OCI-LY3 (cell line): ENCODE measurements at regions not wholly inside any gene's neighbourhood (a gene's known extent, or its start where the extent isn't known, plus 50 kb on each side); places are given as distances from the start of the nearest gene placed in this dataset.

Experiments
- EZH2phosphoT487 ChIP-seq: fragments of 200-600 bp; shearing (Covaris generic); IDR thresholded peaks from 2 replicates; pipeline ENCODE4 v1.6.1; 2018; ENCODE audit warnings: antibody characterized with exemption, mixed run types, low read depth
- TF ChIP-seq, protein P1 (sequence below): fragments of 200-600, 300-600 bp; sonication (generic); IDR thresholded peaks from 2 replicates; pipeline ENCODE4 v1.5.1; 2014; ENCODE audit warnings: antibody characterized with exemption, low read length, low read depth

DNA sequence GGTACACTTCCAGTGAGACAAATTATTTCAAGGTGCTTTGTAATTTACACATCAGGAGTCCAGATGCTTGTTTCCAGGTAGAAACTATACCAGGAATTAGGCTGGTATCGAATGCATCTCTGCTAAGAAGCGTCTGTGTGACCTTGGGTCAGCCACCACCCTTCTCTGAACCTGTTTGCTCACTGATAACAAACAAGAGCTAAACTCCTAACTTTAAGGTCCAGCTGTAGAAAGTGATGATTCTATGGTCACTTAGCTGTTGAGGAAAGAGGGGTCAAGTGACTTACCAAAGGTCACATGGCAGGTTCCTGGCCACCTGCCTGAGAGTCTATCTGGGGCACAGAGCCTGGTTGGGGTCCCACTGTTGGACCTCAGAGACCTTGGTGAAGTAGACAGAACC lies 95.4 kb downstream of the HIF1AN start:
- TF ChIP-seq, protein P1, sequence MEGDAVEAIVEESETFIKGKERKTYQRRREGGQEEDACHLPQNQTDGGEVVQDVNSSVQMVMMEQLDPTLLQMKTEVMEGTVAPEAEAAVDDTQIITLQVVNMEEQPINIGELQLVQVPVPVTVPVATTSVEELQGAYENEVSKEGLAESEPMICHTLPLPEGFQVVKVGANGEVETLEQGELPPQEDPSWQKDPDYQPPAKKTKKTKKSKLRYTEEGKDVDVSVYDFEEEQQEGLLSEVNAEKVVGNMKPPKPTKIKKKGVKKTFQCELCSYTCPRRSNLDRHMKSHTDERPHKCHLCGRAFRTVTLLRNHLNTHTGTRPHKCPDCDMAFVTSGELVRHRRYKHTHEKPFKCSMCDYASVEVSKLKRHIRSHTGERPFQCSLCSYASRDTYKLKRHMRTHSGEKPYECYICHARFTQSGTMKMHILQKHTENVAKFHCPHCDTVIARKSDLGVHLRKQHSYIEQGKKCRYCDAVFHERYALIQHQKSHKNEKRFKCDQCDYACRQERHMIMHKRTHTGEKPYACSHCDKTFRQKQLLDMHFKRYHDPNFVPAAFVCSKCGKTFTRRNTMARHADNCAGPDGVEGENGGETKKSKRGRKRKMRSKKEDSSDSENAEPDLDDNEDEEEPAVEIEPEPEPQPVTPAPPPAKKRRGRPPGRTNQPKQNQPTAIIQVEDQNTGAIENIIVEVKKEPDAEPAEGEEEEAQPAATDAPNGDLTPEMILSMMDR: no peak
- no peak for TF ChIP-seq EZH2phosphoT487
